ENCODE measurements at regions not wholly inside any gene's neighbourhood (a gene's known extent, or its start where the extent isn't known, plus 50 kb on each side); places are given as distances from the start of the nearest gene placed in this dataset.

GRCh38 chr22:48753381-48753730, 1074.3 kb downstream of the BRD1 start:
- Histone ChIP-seq H3K4me1 (ENCODE audit: control insufficient read depth, insufficient read depth, low read length) (no peaks in the 10 kb centered on the region), H3K4me3 (ENCODE audit: low read depth, low read length) (no peak overlapping the region), H3K27ac (ENCODE audit: extremely low read depth, low read depth, low read length) (no peak overlapping the region), H3K36me3 (ENCODE audit: control insufficient read depth in 2 of 2, insufficient read depth in 1 of 2, low read length in 2 of 2) (no peaks in the 10 kb centered on the region), H3K9me3 (ENCODE audit: control insufficient read depth, insufficient read depth, low read depth, low read length) (no peaks in the 10 kb centered on the region)
- ChIA-PET POLR2A (no interaction called here), CTCF (no interaction called here)
- TF ChIP-seq ZNF777 (tag by site-specific recombination; IDR thresholded peaks at IDR 0.05; ENCODE audit: borderline replicate concordance) (no peak), ZNF473 (tag by site-specific recombination; IDR thresholded peaks at IDR 0.05) (no peak), ZNF549 (tag by site-specific recombination; IDR thresholded peaks at IDR 0.05) (no peak), ZNF692 (tag by site-specific recombination; IDR thresholded peaks at IDR 0.05) (no peak), SCRT2 (tag by site-specific recombination; IDR thresholded peaks at IDR 0.05) (no peak), ZNF2 (tag by site-specific recombination; IDR thresholded peaks at IDR 0.05) (no peak), TSHZ1 (tag by site-specific recombination; IDR thresholded peaks at IDR 0.05; ENCODE audit: borderline replicate concordance) (no peak), ZNF433 (tag by site-specific recombination; IDR thresholded peaks at IDR 0.05; ENCODE audit: low read depth) (no peak), YY1 (tag by site-specific recombination; IDR thresholded peaks at IDR 0.05) (no peak), ZNF341 (tag by site-specific recombination; IDR thresholded peaks at IDR 0.05; ENCODE audit: low read depth) (no peak), ZEB2 (tag by site-specific recombination; IDR thresholded peaks at IDR 0.05) (no peak), MZF1 (tag by site-specific recombination; IDR thresholded peaks at IDR 0.05; ENCODE audit: borderline replicate concordance) (no peak), ZNF202 (tag by site-specific recombination; IDR thresholded peaks at IDR 0.05; ENCODE audit: borderline replicate concordance) (no peak), ZNF398 (tag by site-specific recombination; IDR thresholded peaks at IDR 0.05) (no peak), PBX3 (CRISPR knock-in tag; IDR thresholded peaks at IDR 0.05) (no peak)

GRCh38 chr22:48752451-48753380, 1075.0 kb downstream of the BRD1 start:
- ChIA-PET CTCF (no interaction called here), POLR2A (no interaction called here)
- no peak overlapping the region for H3K27ac ChIP-seq (ENCODE audit: extremely low read depth, low read depth, low read length)
- TF ChIP-seq ZFP3 (tag by site-specific recombination; IDR thresholded peaks at IDR 0.05; ENCODE audit: low read depth) (no peak), ZNF530 (tag by site-specific recombination; IDR thresholded peaks at IDR 0.05; ENCODE audit: low read depth) (no peak), ZNF600 (tag by site-specific recombination; IDR thresholded peaks at IDR 0.05) (no peak), ZNF354C (tag by site-specific recombination; IDR thresholded peaks at IDR 0.05; ENCODE audit: borderline replicate concordance, low read depth) (no peak), ZNF555 (tag by site-specific recombination; conservative IDR thresholded peaks at IDR 0.05) (no peak), ZNF629 (tag by site-specific recombination; IDR thresholded peaks at IDR 0.05) (no peak), ZNF645 (tag by site-specific recombination; IDR thresholded peaks at IDR 0.05) (no peak)
- no peaks in the 10 kb centered on the region for H3K4me1 ChIP-seq (ENCODE audit: control insufficient read depth, insufficient read depth, low read length)
- H3K9me3 ChIP-seq (ENCODE audit: control insufficient read depth, insufficient read depth, low read depth, low read length), result no peaks in the 10 kb centered on the region
- H3K36me3 ChIP-seq (ENCODE audit: control insufficient read depth in 2 of 2, insufficient read depth in 1 of 2, low read length in 2 of 2), result no peaks in the 10 kb centered on the region
- H3K4me3 ChIP-seq (ENCODE audit: low read depth, low read length), result no peak overlapping the region
